ENCODE measurements at regions not wholly inside any gene's neighbourhood (a gene's known extent, or its start where the extent isn't known, plus 50 kb on each side); places are given as distances from the start of the nearest gene placed in this dataset.
A peak's percentile ranks its signal among the peaks of the same experiment; 100 is the strongest.

GRCh38 chr12:67764055-67764454, 115.5 kb downstream of the DYRK2 start (continued):
- TF ChIP-seq CEBPB (IDR thresholded peaks at IDR 0.05) (no peak), ZNF302 (CRISPR knock-in tag; IDR thresholded peaks at IDR 0.05) (no peak)

- DNase-seq (ENCODE audit: low read depth in 1 of 2, low spot score in 1 of 2) (no peak), ATAC-seq (no peak), FAIRE-seq (no peak)
- Histone ChIP-seq H3K4me2 (no peak overlapping the region), H3K4me1 (peaks cover 8% of the 10 kb centered on the region; the same call in 2 of the 3 replicates), H3K4me3 (no peak overlapping the region), H3K27ac (no peak overlapping the region), H3K9me3 (no peaks in the 10 kb centered on the region)
- WGBS (ENCODE audit: missing lambda C conversion rate) = 67% methylated on average over 5 of the region's 5 CpGs
- ChIA-PET POLR2A (no interaction called here), CTCF (interaction anchor here (0.6 kb wide), 1 partner anchor 149 kb away, joined by 3 read pairs; no protein-coding TSS in a partner anchor)
- TF ChIP-seq CEBPB (IDR thresholded peaks at IDR 0.05) = no peak
Measured at GRCh38 chr12:67764946-67765619, 116.5 kb downstream of the DYRK2 start.

GRCh38 chr12:67765776-67766766, 117.5 kb downstream of the DYRK2 start:
- peak overlapping the region; percentile 10; the same call in 2 of the 3 replicates for H3K4me2 ChIP-seq
- WGBS (ENCODE audit: missing lambda C conversion rate) = 58% methylated on average over 7 of the region's 7 CpGs
- peak overlapping the region in 1 of 2 experiments; percentile 53; a peak in 1 of 6 replicates for H3K27ac ChIP-seq
- TF ChIP-seq RARB (CRISPR knock-in tag; IDR thresholded peaks at IDR 0.05) = no peak
- peak; percentile 54 for TF ChIP-seq MAFK (IDR thresholded peaks at IDR 0.05; ENCODE audit: partially characterized antibody)
- no peak for TF ChIP-seq GATA3 (IDR thresholded peaks at IDR 0.05; ENCODE audit: borderline replicate concordance)
- TF ChIP-seq HEYL (CRISPR knock-in tag; IDR thresholded peaks at IDR 0.05) = no peak
- no peak for TF ChIP-seq HOXB5 (CRISPR knock-in tag; IDR thresholded peaks at IDR 0.05)
- CTCF ChIA-PET = interaction anchor here (0.8 kb wide), 1 partner anchor 410 kb away, joined by 3 read pairs; no protein-coding TSS in a partner anchor
- ATAC-seq (peak in 1 of 2 experiments; percentile 64; a peak in 4 of 6 replicates), DNase-seq (ENCODE audit: low read depth in 1 of 2, low spot score in 1 of 2) (peak in 1 of 2 experiments; percentile 42), FAIRE-seq (no peak)
- peaks cover 8% of the 10 kb centered on the region; the same call in 2 of the 3 replicates for H3K4me1 ChIP-seq
- no peak overlapping the region for H3K4me3 ChIP-seq
- no peaks in the 10 kb centered on the region for H3K9me3 ChIP-seq
- POLR2A ChIA-PET = interaction anchor here (0.5 to 1.2 kb wide), 2 partner anchors 19 to 118 kb away, joined by 3 to 9 read pairs; partner anchors contain the start of gene DYRK2

DNA sequence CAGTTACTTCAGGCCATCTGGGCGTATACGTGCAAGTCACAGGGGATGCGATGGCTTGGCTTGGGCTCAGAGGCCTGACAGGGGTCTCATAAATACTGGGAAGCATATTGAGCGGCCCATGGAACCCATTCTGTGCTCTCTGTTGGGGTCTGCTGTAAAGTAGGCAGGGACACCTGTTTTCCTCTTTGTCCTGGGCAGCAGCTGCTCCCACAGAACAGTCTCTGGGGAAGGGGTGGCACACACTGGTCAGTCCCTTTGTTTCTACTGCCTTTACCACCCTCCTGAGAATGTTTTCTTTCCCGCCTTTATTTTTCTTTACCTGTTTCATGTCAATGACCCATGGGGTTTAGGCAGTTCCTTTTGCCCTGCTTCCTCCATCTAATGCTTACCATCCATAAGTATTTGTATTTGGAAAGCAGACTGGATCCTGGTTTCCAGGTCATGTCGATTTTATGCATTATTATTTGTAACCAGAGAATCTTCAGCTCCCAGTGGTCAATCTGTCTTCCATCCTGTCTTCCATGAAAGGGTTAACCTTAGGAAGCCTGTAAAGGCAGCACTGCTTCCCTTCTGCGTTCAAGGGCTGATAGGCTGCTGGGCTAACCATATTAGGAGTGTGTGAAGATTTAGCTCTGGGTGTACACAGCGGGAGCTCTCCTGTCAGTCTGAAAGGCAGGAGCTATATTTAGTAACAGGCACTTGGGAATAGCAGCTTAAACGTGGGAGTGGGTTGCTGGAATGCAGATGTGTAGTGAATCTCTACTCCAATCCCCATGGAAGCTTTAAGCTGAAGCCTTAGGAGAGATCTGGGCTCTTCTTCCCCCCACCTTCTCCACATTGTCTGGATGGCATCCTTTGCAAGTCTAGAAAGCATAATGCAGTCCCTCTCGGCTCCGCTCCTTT, 124.0 kb downstream of the DYRK2 start:
- peak; percentile 54 to 76; a peak in 4 of 6 replicates for ATAC-seq
- 43% methylated on average over 11 of the region's 11 CpGs for WGBS (ENCODE audit: missing lambda C conversion rate)

More for the DNA sequence above, 124.0 kb downstream of the DYRK2 start:
- peak in 1 of 2 experiments; percentile 12 for DNase-seq (ENCODE audit: low read depth in 1 of 2, low spot score in 1 of 2)
- TF ChIP-seq ZC3H11A (IDR thresholded peaks at IDR 0.05) = no peak
- TF ChIP-seq POLR2AphosphoS2 (conservative IDR thresholded peaks at IDR 0.05; ENCODE audit: low read length) = no peak
- no peak for TF ChIP-seq ZFP36 (IDR thresholded peaks at IDR 0.05; ENCODE audit: borderline replicate concordance, partially characterized antibody)
- TF ChIP-seq, protein P1, sequence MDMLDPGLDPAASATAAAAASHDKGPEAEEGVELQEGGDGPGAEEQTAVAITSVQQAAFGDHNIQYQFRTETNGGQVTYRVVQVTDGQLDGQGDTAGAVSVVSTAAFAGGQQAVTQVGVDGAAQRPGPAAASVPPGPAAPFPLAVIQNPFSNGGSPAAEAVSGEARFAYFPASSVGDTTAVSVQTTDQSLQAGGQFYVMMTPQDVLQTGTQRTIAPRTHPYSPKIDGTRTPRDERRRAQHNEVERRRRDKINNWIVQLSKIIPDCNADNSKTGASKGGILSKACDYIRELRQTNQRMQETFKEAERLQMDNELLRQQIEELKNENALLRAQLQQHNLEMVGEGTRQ (IDR thresholded peaks at IDR 0.05) = no peak
- no peak for TF ChIP-seq RCOR1 (IDR thresholded peaks at IDR 0.05; ENCODE audit: low read depth, low read length)
- TF ChIP-seq, protein P2, sequence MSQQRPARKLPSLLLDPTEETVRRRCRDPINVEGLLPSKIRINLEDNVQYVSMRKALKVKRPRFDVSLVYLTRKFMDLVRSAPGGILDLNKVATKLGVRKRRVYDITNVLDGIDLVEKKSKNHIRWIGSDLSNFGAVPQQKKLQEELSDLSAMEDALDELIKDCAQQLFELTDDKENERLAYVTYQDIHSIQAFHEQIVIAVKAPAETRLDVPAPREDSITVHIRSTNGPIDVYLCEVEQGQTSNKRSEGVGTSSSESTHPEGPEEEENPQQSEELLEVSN (IDR thresholded peaks at IDR 0.05; ENCODE audit: borderline replicate concordance, low read depth) = no peak
- no peak for TF ChIP-seq HMGXB4 (CRISPR knock-in tag; IDR thresholded peaks at IDR 0.05; ENCODE audit: borderline replicate concordance)
- TF ChIP-seq MAZ (IDR thresholded peaks at IDR 0.05; ENCODE audit: borderline replicate concordance, low read depth, low read length) = no peak
- H3K27ac ChIP-seq = no peak overlapping the region
- ChIA-PET POLR2A (no interaction called here), CTCF (interaction anchor here (0.6 kb wide), 1 partner anchor 1793 kb away, joined by 5 read pairs; no protein-coding TSS in a partner anchor)
- no peaks in the 10 kb centered on the region for H3K9me3 ChIP-seq
- FAIRE-seq = no peak
- H3K4me1 ChIP-seq = no peaks in the 10 kb centered on the region
- no peak overlapping the region for H3K4me2 ChIP-seq
- H3K4me3 ChIP-seq = no peak overlapping the region

Data from A549 (cell line).